CD14-positive monocyte (primary cell): ENCODE measurements at regions not wholly inside any gene's neighbourhood (a gene's known extent, or its start where the extent isn't known, plus 50 kb on each side); places are given as distances from the start of the nearest gene placed in this dataset.

Source experiments
- DNase-seq, 3 donors: peaks; one replicate each; pipeline ENCODE4 v3.0.0-alpha.2; 2011 to 2022
- H2AFZ ChIP-seq: 2 replicates; pipeline ENCODE4 v1.6.0; 2012; ENCODE audit warnings: mild to moderate bottlenecking, low read depth, low read length, inconsistent platforms; ENCODE audit not compliant: insufficient read depth, poor library complexity, severe bottlenecking
- H3K27ac ChIP-seq, 2 donors: 1 replicate in 1 of 2; 2 replicates in 1 of 2; pipeline ENCODE4 v1.5.1; 2012 to 2013; ENCODE audit warnings: low read length in 2 of 2, control low read depth in 1 of 2, inconsistent platforms in 1 of 2, low read depth in 1 of 2, mild to moderate bottlenecking in 1 of 2
- H3K27me3 ChIP-seq, 2 donors: one replicate each; pipeline versions ENCODE4 v1.6.0 to v1.6.1; 2011 to 2013; ENCODE audit warnings: low read length in 2 of 2; ENCODE audit not compliant: control insufficient read depth in 2 of 2, insufficient read depth in 2 of 2
- H3K36me3 ChIP-seq, 2 donors: replicated peaks in 1 of 2; 1 replicate in 1 of 2; 2 replicates in 1 of 2; pipeline versions ENCODE4 v1.5.1 to v1.6.1; 2012 to 2013; ENCODE audit warnings: low read length in 2 of 2, control low read depth in 1 of 2, inconsistent platforms in 1 of 2, mild to moderate bottlenecking in 1 of 2; ENCODE audit not compliant: insufficient read depth in 2 of 2, control insufficient read depth in 1 of 2
- H3K4me1 ChIP-seq, 2 donors: 1 replicate in 1 of 2; 2 replicates in 1 of 2; pipeline versions ENCODE4 v1.5.1 to v1.6.1; 2012 to 2013; ENCODE audit warnings: low read length in 2 of 2, control low read depth in 1 of 2, inconsistent platforms in 1 of 2, mild to moderate bottlenecking in 1 of 2, moderate library complexity in 1 of 2; ENCODE audit not compliant: insufficient read depth in 2 of 2, control insufficient read depth in 1 of 2
- H3K4me2 ChIP-seq: replicated peaks from 2 replicates; pipeline ENCODE3; 2012; ENCODE audit warnings: low read length, moderate library complexity, mild to moderate bottlenecking; ENCODE audit not compliant: poor library complexity, severe bottlenecking; ENCODE audit errors: extremely low read depth
- H3K4me3 ChIP-seq, 3 experiments: fragments of 200-600 bp in 1 of 3; sonication (generic) in 1 of 3; replicated peaks in 1 of 3; 1 replicate in 2 of 3; 2 replicates in 1 of 3; pipeline ENCODE4 v1.5.1; 2011 to 2013; ENCODE audit warnings: low read length in 3 of 3, mild to moderate bottlenecking in 3 of 3, control low read depth in 2 of 3, low read depth in 2 of 3, inconsistent platforms in 1 of 3, moderate library complexity in 1 of 3
- H3K79me2 ChIP-seq: 2 replicates; pipeline ENCODE4 v1.6.0; 2012; ENCODE audit warnings: mild to moderate bottlenecking, control low read depth, inconsistent platforms, low read length, moderate library complexity; ENCODE audit not compliant: insufficient read depth
- H3K9ac ChIP-seq: 2 replicates; pipeline ENCODE4 v1.6.0; 2017; ENCODE audit warnings: low read length, mild to moderate bottlenecking; ENCODE audit not compliant: insufficient read depth, poor library complexity, severe bottlenecking
- H3K9me3 ChIP-seq, 2 donors: replicated peaks in 1 of 2; 1 replicate in 1 of 2; 2 replicates in 1 of 2; pipeline versions ENCODE4 v1.5.1 to v1.6.1; 2012 to 2013; ENCODE audit warnings: low read length in 2 of 2, control low read depth in 1 of 2; ENCODE audit not compliant: control insufficient read depth in 1 of 2, insufficient read depth in 1 of 2
- H4K20me1 ChIP-seq: 2 replicates; pipeline ENCODE4 v1.6.0; 2012; ENCODE audit warnings: mild to moderate bottlenecking, low read length, control low read depth, moderate library complexity; ENCODE audit not compliant: insufficient read depth
- H3K27ac Mint-ChIP-seq, 7 donors: one replicate each; pipeline ENCODE4 v1.8.0; 2020; ENCODE audit warnings: mild to moderate bottlenecking in 7 of 7, mixed read lengths in 7 of 7, moderate library complexity in 6 of 7, inconsistent platforms in 2 of 7
- H3K27me3 Mint-ChIP-seq, 3 donors: one replicate each; pipeline ENCODE4 v1.8.0; 2021 to 2022; ENCODE audit warnings: low read depth in 3 of 3, mild to moderate bottlenecking in 3 of 3, mixed read lengths in 3 of 3, moderate library complexity in 3 of 3, inconsistent platforms in 1 of 3
- H3K36me3 Mint-ChIP-seq, 2 donors: one replicate each; pipeline ENCODE4 v1.8.0; 2020; ENCODE audit warnings: mixed read lengths in 2 of 2, inconsistent platforms in 1 of 2, mild to moderate bottlenecking in 1 of 2
- H3K4me1 Mint-ChIP-seq: one replicate; pipeline ENCODE4 v1.8.0; 2020; ENCODE audit warnings: mild to moderate bottlenecking, mixed read lengths
- H3K4me3 Mint-ChIP-seq, 2 donors: one replicate each; pipeline ENCODE4 v1.8.0; 2020; ENCODE audit warnings: mild to moderate bottlenecking in 2 of 2, mixed read lengths in 2 of 2, moderate library complexity in 1 of 2
- H3K9me3 Mint-ChIP-seq, 7 donors: one replicate each; pipeline ENCODE4 v1.8.0; 2020 to 2022; ENCODE audit warnings: mixed read lengths in 7 of 7, mild to moderate bottlenecking in 6 of 7, moderate library complexity in 6 of 7, inconsistent platforms in 2 of 7
- WGBS: methylation state at CpG from one replicate; pipeline ENCODE4 v1.1.5; 2013; ENCODE audit warnings: missing lambda C conversion rate; ENCODE audit not compliant: insufficient coverage; 5-methylcytosine and 5-hydroxymethylcytosine counted together
- intact Hi-C, 2 donors: fragments of 100-400 bp; cut with micrococcal nuclease; formaldehyde crosslinking; loops; one replicate each; pipeline versions ENCODE4 v1.15.0 to v1.15.1; 2023
- TF ChIP-seq, protein P1 (sequence below): fragments of 200-600 bp; IDR thresholded peaks from one replicate; pipeline ENCODE4 v1.8.0; 2022; ENCODE audit warnings: antibody characterized with exemption, mild to moderate bottlenecking

GRCh38 chr11:128219731-128220120 lies 367.6 kb downstream of the ETS1 start:
- TF ChIP-seq, protein P1, sequence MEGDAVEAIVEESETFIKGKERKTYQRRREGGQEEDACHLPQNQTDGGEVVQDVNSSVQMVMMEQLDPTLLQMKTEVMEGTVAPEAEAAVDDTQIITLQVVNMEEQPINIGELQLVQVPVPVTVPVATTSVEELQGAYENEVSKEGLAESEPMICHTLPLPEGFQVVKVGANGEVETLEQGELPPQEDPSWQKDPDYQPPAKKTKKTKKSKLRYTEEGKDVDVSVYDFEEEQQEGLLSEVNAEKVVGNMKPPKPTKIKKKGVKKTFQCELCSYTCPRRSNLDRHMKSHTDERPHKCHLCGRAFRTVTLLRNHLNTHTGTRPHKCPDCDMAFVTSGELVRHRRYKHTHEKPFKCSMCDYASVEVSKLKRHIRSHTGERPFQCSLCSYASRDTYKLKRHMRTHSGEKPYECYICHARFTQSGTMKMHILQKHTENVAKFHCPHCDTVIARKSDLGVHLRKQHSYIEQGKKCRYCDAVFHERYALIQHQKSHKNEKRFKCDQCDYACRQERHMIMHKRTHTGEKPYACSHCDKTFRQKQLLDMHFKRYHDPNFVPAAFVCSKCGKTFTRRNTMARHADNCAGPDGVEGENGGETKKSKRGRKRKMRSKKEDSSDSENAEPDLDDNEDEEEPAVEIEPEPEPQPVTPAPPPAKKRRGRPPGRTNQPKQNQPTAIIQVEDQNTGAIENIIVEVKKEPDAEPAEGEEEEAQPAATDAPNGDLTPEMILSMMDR, result no peak
- no CpG with 5 or more reads among the region's 4 CpGs for WGBS

GRCh38 chr11:128216198-128216597 lies 371.2 kb downstream of the ETS1 start:
- Histone ChIP-seq H3K27ac (no peak overlapping the region), H3K27me3 (no peaks in the 10 kb centered on the region), H3K4me1 (peaks cover 11 to 12% of the 10 kb centered on the region in 2 donors), H2AFZ (no peak overlapping the region), H3K36me3 (no peaks in the 10 kb centered on the region), H3K79me2 (no peaks in the 10 kb centered on the region), H4K20me1 (no peaks in the 10 kb centered on the region), H3K9me3 (peaks cover 0 to 14% of the 10 kb centered on the region in 2 donors), H3K4me3 (no peak overlapping the region), H3K9ac (no peak overlapping the region), H3K4me2 (no peak overlapping the region)
- H3K9me3 Mint-ChIP-seq, result peaks cover 0 to 11% (median 8%) of the 10 kb centered on the region in 7 donors
- intact Hi-C loops, result no loop called here
- H3K36me3 Mint-ChIP-seq, result no peaks in the 10 kb centered on the region
- TF ChIP-seq, protein P1, result no peak
- no peak for DNase-seq
- H3K27ac Mint-ChIP-seq, result no peak overlapping the region
- H3K27me3 Mint-ChIP-seq, result peaks cover 0 to 1% (median 0%) of the 10 kb centered on the region in 3 donors
- H3K4me3 Mint-ChIP-seq, result no peak overlapping the region
- peaks cover 12% of the 10 kb centered on the region for H3K4me1 Mint-ChIP-seq
- WGBS, result no CpG with 5 or more reads among the region's 1 CpG

More at GRCh38 chr11:128219731-128220120, 367.6 kb downstream of the ETS1 start:
- no peaks in the 10 kb centered on the region for H3K36me3 Mint-ChIP-seq
- peak in 1 of 3 donors; percentile 13 for DNase-seq
- Histone ChIP-seq H3K4me3 (peak overlapping the region in 1 of 3 experiments; percentile 17), H3K27me3 (no peaks in the 10 kb centered on the region), H3K27ac (no peak overlapping the region), H3K36me3 (no peaks in the 10 kb centered on the region), H3K4me2 (peak overlapping the region; percentile 24), H2AFZ (no peak overlapping the region), H3K9me3 (peaks cover 0 to 8% of the 10 kb centered on the region in 2 donors), H4K20me1 (no peaks in the 10 kb centered on the region), H3K4me1 (peaks cover 11 to 12% of the 10 kb centered on the region in 2 donors), H3K79me2 (no peaks in the 10 kb centered on the region), H3K9ac (no peak overlapping the region)
- peaks cover 0 to 2% (median 1%) of the 10 kb centered on the region in 3 donors for H3K27me3 Mint-ChIP-seq
- H3K9me3 Mint-ChIP-seq, result peaks cover 0 to 5% (median 4%) of the 10 kb centered on the region in 7 donors
- peak overlapping the region in 4 of 7 donors; percentile 47 to 76 (median 66) for H3K27ac Mint-ChIP-seq
- peaks cover 16% of the 10 kb centered on the region for H3K4me1 Mint-ChIP-seq
- H3K4me3 Mint-ChIP-seq, result peak overlapping the region; percentile 34 to 80
- intact Hi-C loops, result no loop called here
